ENCODE measurements at regions not wholly inside any gene's neighbourhood (a gene's known extent, or its start where the extent isn't known, plus 50 kb on each side); places are given as distances from the start of the nearest gene placed in this dataset.

GRCh38 chr6:145044641-145045246 lies 690.6 kb downstream of the EPM2A start:
- DNase-seq: no peak

DNA sequence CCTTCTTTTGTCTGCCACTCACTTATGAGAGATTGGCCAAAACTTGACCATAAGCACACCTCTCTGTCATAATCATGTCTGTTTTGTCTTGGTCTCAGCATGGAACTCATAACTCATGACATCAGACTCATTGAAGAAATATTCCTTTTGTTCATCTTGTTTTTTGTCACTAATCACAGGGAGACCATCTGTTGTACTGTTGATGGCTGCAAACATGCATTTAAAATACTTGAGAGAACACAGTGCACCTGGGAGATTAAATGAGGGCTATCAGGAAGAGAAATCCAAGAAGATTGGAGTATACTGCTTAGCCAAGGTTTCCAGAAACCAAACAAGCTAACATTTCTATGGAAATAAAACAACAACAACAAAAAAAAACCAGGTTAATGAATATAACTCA lies 689.7 kb downstream of the EPM2A start:
- DNase-seq: no peak

- DNase-seq: no peak
Observed at GRCh38 chr6:145047891-145048290, 687.4 kb downstream of the EPM2A start.

GRCh38 chr6:145051661-145052060 lies 683.7 kb downstream of the EPM2A start:
- no peak for DNase-seq

DNA sequence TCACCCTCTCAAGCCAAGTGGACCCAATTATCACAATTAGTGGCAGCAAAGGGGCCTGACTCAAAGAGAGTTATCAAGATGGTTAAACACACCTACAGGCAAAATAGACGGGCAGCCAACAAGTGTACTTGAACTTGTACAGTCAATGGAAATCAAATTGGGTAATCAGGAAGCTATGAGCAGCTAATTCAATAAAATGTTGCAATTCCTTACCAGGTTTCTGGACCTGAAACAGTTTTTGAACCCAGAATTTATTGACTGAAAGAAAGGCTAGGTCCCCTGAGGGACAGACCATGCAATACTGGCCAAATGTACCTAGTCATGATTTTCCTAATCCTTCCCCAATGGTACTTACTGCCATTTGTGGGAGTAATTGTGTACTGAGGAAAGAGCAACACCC lies 679.8 kb downstream of the EPM2A start:
- DNase-seq: no peak

GRCh38 chr6:145060714-145061113 lies 674.6 kb downstream of the EPM2A start:
- DNase-seq: no peak

DNA sequence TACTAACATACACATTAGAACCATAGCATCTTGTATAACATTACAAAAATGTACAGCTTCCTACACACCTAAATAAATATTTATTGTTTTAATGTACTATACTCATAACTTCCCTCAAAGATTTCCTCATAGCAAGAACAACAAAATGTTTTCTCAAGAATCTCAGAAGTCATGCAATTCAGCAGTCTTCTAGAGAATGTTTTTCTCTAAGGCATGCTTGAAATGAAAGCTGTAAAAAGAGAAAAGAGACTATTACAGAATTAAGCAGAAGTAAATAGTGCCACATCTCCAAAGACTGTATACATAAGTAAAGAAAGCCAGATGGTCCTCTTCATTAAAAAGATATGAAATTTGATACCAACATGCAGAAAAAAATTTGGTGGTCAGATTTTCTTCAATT lies 672.2 kb downstream of the EPM2A start:
- no peak for DNase-seq

DNA sequence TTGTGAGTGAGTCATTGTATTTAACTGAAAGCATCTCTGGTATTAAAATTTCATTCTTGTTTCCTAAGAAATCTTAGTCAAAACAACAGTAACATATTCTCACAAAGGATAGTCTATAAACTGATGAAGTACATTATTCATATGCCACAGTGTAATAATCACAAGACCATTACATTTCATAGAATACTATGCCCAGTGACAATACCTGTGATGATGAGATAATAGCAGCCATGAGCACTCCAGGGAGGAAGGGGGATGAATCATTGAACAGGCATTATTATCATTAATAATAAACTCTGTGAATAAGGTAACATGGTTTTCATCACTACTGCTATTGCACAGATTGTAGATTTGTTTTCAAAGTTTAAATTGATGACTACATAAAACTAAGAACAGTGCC lies 667.9 kb downstream of the EPM2A start:
- DNase-seq: no peak

DNA sequence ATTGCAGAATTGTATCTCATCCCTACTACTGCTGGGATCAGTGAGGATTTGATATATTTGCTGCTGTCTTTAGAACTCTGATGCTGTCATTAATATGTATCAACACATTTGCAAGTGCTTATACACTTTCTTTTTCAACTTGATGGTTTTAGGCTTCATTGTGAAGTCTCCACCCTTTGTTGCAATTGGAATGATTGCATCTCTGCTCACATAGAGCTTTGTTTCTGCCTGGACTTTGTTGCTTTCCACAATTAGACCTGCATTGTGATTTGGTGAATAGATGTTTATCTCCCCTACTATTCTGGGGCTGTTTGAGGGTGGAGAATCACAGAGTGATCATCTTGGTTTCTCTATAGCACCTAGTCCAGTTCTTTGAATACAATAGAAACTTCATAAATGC lies 666.7 kb downstream of the EPM2A start:
- DNase-seq: no peak

DNA sequence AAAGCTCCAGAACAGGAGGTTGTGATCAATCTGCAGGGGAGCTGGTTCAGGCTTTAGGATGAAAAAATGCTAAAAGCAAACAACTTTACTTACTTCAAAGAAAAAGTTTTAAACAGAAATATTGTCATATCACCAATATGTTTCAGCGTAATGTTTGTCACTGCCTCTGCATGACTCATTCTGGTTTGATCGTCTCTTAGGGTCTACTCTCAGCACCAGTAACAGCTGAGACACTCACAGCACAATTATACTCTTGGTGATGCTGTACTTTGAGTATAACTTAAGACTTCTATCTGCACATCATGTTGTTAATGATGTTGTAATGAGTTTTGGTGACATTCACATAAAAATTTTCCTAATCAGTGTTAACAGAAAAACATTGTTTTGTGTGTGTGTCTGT lies 665.4 kb downstream of the EPM2A start:
- DNase-seq: no peak

DNA sequence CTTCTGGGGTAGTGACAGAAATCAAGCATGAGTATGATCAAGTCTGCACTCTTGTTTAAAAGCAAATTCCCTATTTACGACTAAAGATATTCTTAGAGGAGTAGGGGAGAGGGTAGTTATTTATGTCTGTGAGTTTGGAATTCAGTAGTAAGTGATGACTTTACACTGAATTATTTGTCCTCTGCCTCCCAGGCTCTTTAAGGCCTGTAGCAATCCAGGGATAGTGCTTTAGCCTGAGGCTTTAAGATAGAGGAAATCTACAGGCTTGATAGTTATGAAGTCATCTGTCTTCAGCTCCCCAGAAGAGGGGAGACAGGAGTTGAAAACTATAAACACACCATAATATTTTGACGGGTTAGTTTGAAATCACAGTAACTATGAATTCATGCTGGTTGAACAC lies 664.5 kb downstream of the EPM2A start:
- DNase-seq: no peak

DNA sequence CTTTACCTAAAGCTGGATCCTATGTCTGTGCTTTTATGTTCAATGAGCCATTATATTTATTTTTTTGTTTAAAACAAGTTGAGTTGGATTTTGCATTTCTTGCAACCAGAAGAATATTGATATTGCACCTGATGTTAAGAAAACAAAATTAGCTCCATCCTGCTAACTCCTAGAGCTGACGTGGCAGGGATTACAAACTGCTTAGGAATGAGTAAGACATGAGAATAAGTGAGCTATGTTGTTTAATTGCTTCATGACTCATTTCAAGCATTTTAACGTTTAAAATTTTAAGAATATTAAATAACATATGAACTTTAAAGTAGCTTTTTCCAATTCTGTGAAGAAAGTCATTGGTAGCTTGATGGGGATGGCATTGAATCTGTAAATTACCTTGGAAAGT lies 663.5 kb downstream of the EPM2A start:
- no peak for DNase-seq

DNA sequence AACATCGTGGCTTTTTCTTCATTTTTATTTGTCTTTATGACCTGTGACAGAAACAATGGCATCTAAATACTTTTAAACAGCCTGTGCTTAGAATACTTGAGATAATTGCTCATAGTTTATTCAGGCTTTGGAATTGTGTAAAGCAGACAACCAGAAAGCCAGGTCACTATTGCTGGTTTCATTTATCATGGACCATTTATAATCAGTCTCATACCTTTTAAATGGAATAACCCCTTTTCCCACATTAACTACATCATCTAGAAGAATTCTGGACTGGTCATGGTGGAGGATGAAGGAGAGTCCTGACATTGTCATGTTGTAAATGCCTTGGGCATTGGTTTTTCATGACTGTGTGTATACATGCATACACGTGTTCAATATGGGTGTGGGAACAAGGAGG lies 661.5 kb downstream of the EPM2A start:
- no peak for DNase-seq

DNA sequence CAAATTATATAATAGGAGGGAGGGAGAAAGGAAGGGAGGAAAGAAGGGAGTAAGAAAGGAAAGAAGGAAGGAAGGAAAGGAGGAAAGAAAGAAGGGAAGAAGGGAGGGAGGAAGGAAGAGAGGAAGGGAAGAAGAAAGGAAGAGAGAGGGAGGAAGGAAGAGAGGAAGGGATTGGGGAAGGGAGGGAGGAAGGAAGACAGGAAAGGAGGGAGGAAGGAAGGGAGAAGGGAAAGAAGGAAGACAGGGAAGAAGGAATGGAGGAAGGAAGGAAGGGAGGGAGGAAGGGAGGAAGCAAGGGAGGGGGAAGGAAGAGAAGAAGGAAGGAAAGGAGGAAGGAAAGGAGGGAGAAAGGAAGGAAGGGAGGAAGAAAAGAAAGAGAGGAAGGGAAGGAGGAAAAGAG lies 660.5 kb downstream of the EPM2A start:
- DNase-seq: no peak

- no peak for DNase-seq
Observed at GRCh38 chr6:145075425-145075824, 659.9 kb downstream of the EPM2A start.

- DNase-seq: no peak
Observed at GRCh38 chr6:145076115-145076841, 659.0 kb downstream of the EPM2A start.

DNA sequence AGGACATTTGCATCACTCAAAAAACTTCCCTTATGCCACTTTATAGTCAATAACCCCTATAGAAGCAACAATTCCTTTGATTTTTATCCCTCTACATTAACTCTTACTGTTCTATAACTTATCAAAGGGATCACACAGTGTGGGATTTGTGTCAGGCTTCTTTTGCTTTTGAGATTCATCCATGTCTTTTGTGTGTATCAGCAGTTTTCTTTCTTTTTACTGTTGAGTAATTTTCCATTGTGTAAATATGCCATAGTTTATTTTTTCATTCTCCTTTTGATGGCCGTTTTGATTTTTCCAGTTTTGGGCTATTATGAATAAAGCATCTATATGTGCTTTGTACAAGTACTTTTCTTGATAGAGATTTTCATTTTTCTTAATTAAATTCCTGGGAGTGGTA lies 657.9 kb downstream of the EPM2A start:
- no peak for DNase-seq

GRCh38 chr6:145080651-145081050 lies 654.7 kb downstream of the EPM2A start:
- DNase-seq: no peak

GRCh38 chr6:145081677-145082076 lies 653.6 kb downstream of the EPM2A start:
- DNase-seq: no peak

GRCh38 chr6:145082359-145082758 lies 653.0 kb downstream of the EPM2A start:
- DNase-seq: no peak

DNA sequence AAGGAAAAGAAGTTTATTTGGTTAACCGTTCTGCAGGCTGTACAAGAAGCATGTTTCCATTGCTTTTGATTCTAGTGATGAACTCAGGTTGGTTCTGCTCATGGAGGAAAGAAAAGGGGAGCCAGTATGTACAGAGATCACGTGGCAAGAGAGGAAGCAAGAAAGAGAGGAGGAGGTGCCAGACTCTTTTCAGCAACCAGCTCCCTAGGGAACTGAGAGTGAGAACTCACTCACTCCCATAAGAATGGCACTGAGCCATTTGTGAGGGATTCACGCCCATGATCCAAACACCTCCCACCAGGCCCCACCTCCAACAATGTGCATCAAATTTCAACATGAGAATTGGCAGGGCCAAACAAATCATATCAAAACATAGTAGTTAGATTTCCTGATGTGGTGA lies 649.1 kb downstream of the EPM2A start:
- no peak for DNase-seq

DNA sequence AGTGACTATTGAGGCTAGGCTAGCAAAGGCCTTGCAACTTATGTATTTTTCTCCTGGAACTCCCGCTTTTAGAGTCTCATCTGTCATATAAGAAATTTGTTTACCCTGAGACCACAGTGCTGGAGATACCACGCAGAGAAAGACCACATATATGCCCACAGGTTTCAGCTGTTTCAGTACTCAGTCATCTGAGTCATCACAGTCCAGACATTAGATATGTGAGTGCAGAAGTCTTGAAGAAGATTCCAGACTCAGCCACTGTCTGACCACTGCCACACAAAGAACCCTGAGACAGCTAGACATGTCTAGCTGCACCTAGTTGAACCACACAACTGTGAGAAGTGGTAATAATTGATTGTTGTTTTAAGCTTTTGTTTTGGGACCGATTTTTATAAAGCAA lies 648.3 kb downstream of the EPM2A start:
- no peak for DNase-seq

- DNase-seq: no peak
Observed at GRCh38 chr6:145090801-145091585, 644.3 kb downstream of the EPM2A start.

DNA sequence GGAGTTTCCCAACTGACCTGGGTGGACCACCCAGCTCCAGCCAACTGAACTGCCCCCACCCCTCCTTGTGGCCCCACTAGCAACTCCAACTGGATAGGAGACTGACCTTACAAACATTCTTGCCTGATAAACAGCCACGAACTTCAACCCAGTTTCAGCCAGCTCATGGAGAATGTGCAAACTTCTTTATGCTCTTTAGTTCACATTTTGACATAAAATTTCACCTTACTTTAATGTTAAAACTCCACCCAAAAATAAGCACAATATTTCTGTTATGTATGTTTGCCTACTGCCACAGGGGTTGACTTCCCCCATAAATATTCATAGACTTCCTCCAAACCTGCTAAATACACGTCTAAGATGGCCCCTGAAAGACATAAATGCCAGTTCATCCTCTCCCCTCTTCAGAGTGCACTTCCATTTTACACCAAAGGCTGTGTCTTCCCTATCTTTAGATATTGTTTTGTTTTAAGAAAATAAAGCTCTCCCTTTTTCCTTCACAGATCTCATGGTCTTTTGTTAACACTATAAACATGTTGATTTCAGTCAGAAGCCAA lies 643.7 kb downstream of the EPM2A start:
- DNase-seq: no peak

Data from AML-193 (cell line).